ENCODE measurements at regions not wholly inside any gene's neighbourhood (a gene's known extent, or its start where the extent isn't known, plus 50 kb on each side); places are given as distances from the start of the nearest gene placed in this dataset.

- DNase-seq (ENCODE audit: low spot score): no peak
These were observed 240.4 kb upstream of the IRX2 start for GRCh38 chr5:2991884-2992283.

DNA sequence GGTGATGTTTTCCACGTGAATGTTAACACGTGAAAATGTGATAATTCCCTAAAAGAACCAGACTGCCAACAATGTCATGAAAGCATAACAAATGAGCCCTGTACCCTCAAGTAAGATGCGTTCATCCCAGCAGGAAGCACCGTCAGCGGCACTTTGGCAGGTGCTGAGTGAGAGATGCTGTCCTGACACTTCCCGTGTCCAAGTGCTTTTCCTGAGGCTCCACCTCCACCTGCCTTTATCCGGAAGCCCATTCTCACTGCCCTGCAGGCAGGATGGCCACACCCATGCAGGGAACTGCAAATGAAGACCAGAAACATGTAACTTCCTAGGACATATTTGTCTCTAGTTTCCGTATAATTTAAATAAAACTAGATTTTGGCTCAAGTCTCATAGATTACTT lies 238.0 kb upstream of the IRX2 start:
- no peak for DNase-seq (ENCODE audit: low spot score)

DNA sequence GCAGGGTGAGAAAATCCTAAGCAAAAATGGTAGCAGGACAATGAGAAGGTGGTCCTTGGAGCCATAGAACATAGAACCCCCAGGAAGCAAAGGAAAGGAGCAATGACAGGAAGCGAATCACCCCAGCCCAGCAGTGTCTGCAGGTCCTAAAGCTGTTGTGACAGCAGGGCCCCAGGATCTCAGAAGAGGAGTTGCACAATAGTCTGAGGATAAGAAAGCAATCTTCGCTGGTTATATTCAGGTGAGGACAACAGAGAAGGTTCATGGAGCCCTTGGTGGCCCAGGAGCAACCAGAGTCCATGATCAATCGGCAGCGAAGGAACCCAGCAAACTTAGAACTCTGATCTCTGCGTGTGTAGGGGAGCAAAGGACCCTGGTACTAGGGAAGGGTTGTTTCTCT lies 234.8 kb upstream of the IRX2 start:
- no peak for DNase-seq (ENCODE audit: low spot score)

GRCh38 chr5:2985718-2986117 lies 234.2 kb upstream of the IRX2 start:
- no peak for DNase-seq (ENCODE audit: low spot score)

GRCh38 chr5:2983583-2984300 lies 232.3 kb upstream of the IRX2 start:
- no peak for DNase-seq (ENCODE audit: low spot score)

GRCh38 chr5:2981652-2982051 lies 230.2 kb upstream of the IRX2 start:
- no peak for DNase-seq (ENCODE audit: low spot score)

- no peak for DNase-seq (ENCODE audit: low spot score)
These were observed 229.6 kb upstream of the IRX2 start for GRCh38 chr5:2981035-2981434.

GRCh38 chr5:2960294-2960693 lies 208.8 kb upstream of the IRX2 start:
- DNase-seq (ENCODE audit: low spot score): no peak

DNA sequence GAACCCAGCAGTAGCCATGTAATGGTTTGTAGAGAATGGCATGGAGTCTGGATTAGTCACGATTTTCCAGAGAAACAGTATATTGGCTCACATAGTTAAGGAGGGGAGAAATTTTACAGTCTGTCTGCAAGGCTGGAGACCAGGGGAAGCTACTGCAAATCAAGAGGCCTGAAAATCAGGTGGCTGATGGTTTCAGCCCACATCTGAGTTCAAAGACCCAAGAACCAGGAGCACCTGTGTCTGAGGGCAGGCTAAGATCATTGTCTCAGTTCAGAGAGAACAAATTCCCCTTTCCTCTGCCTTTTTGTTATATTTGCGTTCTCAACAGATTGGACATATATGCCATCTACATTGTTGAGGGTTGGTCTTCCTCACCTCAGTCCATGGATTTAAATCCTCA lies 207.5 kb upstream of the IRX2 start:
- DNase-seq (ENCODE audit: low spot score): no peak

- DNase-seq (ENCODE audit: low spot score): no peak
These were observed 197.4 kb upstream of the IRX2 start for GRCh38 chr5:2948875-2949274.

DNA sequence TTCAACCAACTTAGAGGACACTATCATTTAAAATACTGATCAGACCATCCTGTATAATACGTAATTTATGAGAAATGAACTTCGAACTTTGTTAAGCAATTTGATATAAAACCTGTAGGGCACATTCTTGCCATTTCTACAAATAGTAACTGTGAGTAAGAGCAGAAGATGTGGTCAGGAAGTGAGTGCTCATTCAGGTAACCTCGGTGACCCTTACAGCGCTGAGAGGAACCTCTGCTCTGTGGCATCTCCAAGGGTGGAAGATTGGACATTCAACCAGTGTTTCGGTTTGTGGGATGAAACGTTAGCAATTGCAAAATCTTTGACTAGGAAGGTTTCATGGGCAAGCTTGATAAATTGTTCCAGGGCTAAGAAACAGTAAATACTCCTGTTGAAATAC lies 194.8 kb upstream of the IRX2 start:
- DNase-seq (ENCODE audit: low spot score): no peak

- DNase-seq (ENCODE audit: low spot score): no peak
These were observed 184.9 kb upstream of the IRX2 start for GRCh38 chr5:2936413-2936812.

- DNase-seq (ENCODE audit: low spot score): no peak
These were observed 178.3 kb upstream of the IRX2 start for GRCh38 chr5:2929779-2930178.

- DNase-seq (ENCODE audit: low spot score): no peak
These were observed 170.2 kb upstream of the IRX2 start for GRCh38 chr5:2921651-2922050.

DNA sequence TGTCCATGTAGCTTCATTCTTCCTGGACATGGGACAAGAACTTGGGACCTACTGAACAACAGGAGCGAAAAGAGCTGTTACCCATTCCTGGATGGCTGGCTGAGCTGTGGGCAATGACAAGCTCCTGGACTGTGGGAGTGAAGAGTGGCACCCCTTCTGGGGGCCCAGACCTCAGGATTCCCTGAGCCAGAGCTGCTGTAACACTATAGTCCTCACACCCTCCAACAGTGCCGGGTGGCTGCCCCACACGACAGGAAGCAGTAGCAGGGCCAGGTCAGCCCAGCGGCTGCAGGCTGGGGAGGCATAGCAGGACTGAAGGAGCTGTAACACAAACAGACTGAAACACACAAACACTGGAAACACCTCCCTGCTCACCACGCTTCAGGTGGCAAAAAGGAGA lies 169.7 kb upstream of the IRX2 start:
- no peak for DNase-seq (ENCODE audit: low spot score)

GRCh38 chr5:2920312-2920711 lies 168.8 kb upstream of the IRX2 start:
- no peak for DNase-seq (ENCODE audit: low spot score)

DNA sequence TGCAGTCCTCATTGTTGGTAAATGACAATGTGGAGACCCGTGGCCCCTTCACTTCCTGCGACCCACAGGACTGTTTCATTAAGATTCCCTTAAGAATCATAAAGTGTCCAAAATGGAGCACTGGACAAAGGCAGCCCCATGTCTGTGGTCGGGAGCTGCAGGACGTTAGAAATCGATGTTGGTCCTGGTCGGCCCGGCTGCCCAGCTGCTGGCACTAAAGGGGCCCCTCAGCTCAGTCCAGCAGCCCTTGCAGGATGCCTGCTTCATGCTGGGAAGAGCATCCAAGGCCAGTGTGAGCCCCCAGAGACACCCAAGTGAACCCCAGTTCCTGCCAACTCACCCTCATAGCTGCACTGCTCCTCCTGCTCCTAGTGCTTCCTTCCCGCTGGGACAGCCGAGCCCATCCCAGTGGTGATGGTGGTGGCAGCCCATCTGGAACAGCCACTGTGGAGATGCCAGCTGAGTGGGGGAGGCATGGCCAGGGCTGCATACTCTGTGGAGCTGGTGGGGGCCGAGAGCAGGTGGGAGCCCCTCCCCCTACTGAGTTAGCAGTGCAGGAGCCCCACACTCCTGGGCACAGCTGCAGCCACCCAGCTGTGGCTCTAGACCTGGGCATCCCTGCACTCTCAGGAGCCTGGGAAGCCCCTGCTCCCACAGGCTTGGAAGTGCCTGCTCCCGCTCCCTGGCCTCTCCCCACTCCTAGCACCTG lies 168.0 kb upstream of the IRX2 start:
- no peak for DNase-seq (ENCODE audit: low spot score)

DNA sequence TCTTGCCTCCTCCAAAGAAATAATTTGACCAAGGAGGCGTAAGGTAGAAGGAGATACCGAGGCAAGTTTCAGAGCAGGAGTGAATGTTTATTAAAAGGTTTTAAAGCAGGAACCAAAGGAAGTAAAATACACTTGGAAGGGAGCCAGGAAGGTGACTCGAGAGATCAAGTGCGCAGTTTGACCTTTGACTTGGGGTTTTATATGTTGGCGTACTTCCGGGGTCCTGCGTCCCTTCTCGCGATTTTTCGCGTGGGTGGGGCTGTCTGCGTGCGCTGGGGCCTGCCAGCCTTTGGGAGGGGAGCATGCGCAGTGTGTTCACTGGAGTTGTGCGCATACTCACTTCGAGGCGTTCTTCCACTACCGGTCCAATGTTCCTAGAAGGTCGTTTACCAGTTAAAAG lies 166.0 kb upstream of the IRX2 start:
- DNase-seq (ENCODE audit: low spot score): no peak

GRCh38 chr5:2917093-2917492 lies 165.6 kb upstream of the IRX2 start:
- no peak for DNase-seq (ENCODE audit: low spot score)

GRCh38 chr5:2916076-2916682 lies 164.7 kb upstream of the IRX2 start:
- DNase-seq (ENCODE audit: low spot score): no peak

GRCh38 chr5:2914981-2915484 lies 163.6 kb upstream of the IRX2 start:
- DNase-seq (ENCODE audit: low spot score): no peak

GRCh38 chr5:2914022-2914661 lies 162.7 kb upstream of the IRX2 start:
- no peak for DNase-seq (ENCODE audit: low spot score)

DNA sequence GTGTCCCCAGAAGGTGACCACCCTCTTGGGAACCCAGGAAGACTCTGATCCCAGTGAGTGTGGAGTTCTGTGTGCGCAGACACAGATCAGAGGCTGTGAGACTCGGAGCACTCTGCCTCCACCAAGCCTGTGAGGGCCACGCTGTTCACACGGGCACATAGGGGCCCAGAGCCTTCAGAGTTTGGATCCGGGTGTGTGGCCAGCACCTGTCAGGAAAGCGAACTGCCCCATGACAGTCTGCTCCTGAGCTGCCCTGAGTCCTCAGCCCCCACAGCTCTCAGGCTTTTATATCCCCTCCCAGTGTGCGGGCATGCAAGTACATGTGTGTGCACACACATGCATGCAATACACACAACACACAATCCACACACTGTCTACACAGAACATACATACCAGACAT lies 161.8 kb upstream of the IRX2 start:
- no peak for DNase-seq (ENCODE audit: low spot score)

Measured in H4 (cell line).